Endothelial cell of umbilical vein (primary cell): ENCODE measurements at regions not wholly inside any gene's neighbourhood (a gene's known extent, or its start where the extent isn't known, plus 50 kb on each side); places are given as distances from the start of the nearest gene placed in this dataset.

Experiments used
- BruUV-seq: library from RNA; stranded (reverse); fragments of 400-500 nt; replicated peaks from 2 replicates; lab custom pipeline; 2021; lab: Mats Ljungman, UMichigan
- CTCF ChIA-PET: fragments of 300-600, 350-600 bp; sonication (Branson Sonifier 250); formaldehyde crosslinking; loops from one replicate; lab custom pipeline; 2021; ENCODE audit warnings: antibody characterized with exemption, inconsistent platforms; lab: Charles Lee
- POLR2A ChIA-PET: fragments of 300-600, 350-600 bp; sonication (Branson Sonifier 250); formaldehyde crosslinking; loops from one replicate; lab custom pipeline; 2021; ENCODE audit warnings: antibody characterized with exemption, inconsistent platforms; lab: Charles Lee
- DNase-seq: peaks from one replicate; pipeline ENCODE4 v3.0.0-alpha.2; 2011; ENCODE audit warnings: low read depth, low spot score
- FAIRE-seq: peaks from 2 replicates; lab custom pipeline; 2011; peaks lifted over from hg19 to GRCh38; lab: Jason Lieb, UNC
- H2AFZ ChIP-seq: 2 replicates; pipeline ENCODE4 v1.6.0; 2012; ENCODE audit warnings: low read depth, low read length, control low read depth, inconsistent platforms
- H3K27ac ChIP-seq: 2 replicates; pipeline ENCODE4 v1.5.1; 2011; ENCODE audit warnings: low read depth, mild to moderate bottlenecking, control low read depth, low read length, moderate library complexity; ENCODE audit not compliant: insufficient read depth
- H3K27me3 ChIP-seq, 2 experiments: 2 replicates each; pipeline versions ENCODE4 v1.6.0 to v1.6.1; 2011; ENCODE audit warnings: low read length in 2 of 2, mixed read lengths in 1 of 2; ENCODE audit not compliant: control insufficient read depth in 2 of 2, insufficient read depth in 2 of 2
- H3K36me3 ChIP-seq, 2 experiments: 2 replicates in 1 of 2; 3 replicates in 1 of 2; pipeline ENCODE4 v1.5.1; 2011; ENCODE audit warnings: low read length in 2 of 2, mild to moderate bottlenecking in 1 of 2, moderate library complexity in 1 of 2; ENCODE audit not compliant: control insufficient read depth in 2 of 2, insufficient read depth in 2 of 2; ENCODE audit errors: extremely low read depth in 1 of 2
- H3K4me1 ChIP-seq: 3 replicates; pipeline ENCODE4 v1.5.1; 2011; ENCODE audit warnings: mild to moderate bottlenecking, low read length; ENCODE audit not compliant: control insufficient read depth, insufficient read depth; ENCODE audit errors: extremely low read depth
- H3K4me2 ChIP-seq: 2 replicates; pipeline ENCODE4 v1.6.1; 2011; ENCODE audit warnings: low read length, control low read depth, mixed read lengths; ENCODE audit not compliant: insufficient read depth
- H3K4me3 ChIP-seq, 3 experiments: fragments of 200-600 bp in 1 of 3; sonication (generic), shearing (Covaris generic) in 1 of 3; replicated peaks in 1 of 3; 2 replicates each; pipeline ENCODE4 v1.5.1; 2011 to 2016; ENCODE audit warnings: control low read depth in 3 of 3, low read length in 3 of 3, mild to moderate bottlenecking in 2 of 3, inconsistent platforms in 1 of 3, low read depth in 1 of 3, moderate library complexity in 1 of 3; ENCODE audit not compliant: insufficient read depth in 1 of 3
- H3K79me2 ChIP-seq: 2 replicates; pipeline ENCODE4 v1.6.0; 2012; ENCODE audit warnings: low read length, inconsistent platforms; ENCODE audit not compliant: control insufficient read depth, insufficient read depth
- H3K9ac ChIP-seq: replicated peaks from 2 replicates; pipeline ENCODE3; 2011; ENCODE audit warnings: low read length, control low read depth; ENCODE audit not compliant: insufficient read depth; ENCODE audit errors: extremely low read depth
- H3K9me1 ChIP-seq: replicated peaks from 3 replicates; pipeline ENCODE4 v1.6.0; 2011; ENCODE audit warnings: mild to moderate bottlenecking, low read length; ENCODE audit not compliant: control insufficient read depth, insufficient read depth; ENCODE audit errors: extremely low read depth
- H3K9me3 ChIP-seq: replicated peaks from 2 replicates; pipeline ENCODE4 v1.5.1; 2012; ENCODE audit warnings: low read length, inconsistent platforms; ENCODE audit not compliant: control insufficient read depth, insufficient read depth
- H4K20me1 ChIP-seq: replicated peaks from 2 replicates; pipeline ENCODE3; 2011; ENCODE audit warnings: mild to moderate bottlenecking, low read length; ENCODE audit not compliant: control insufficient read depth, insufficient read depth; ENCODE audit errors: extremely low read depth
- EZH2 ChIP-seq: IDR thresholded peaks from 2 replicates; pipeline ENCODE4 v1.6.1; 2012; ENCODE audit warnings: borderline replicate concordance, low read depth, mild to moderate bottlenecking, moderate library complexity, low read length, inconsistent platforms; ENCODE audit not compliant: severe bottlenecking
- FOS ChIP-seq: IDR thresholded peaks from 2 replicates; pipeline ENCODE4 v1.6.1; 2011; ENCODE audit warnings: mild to moderate bottlenecking, low read length, moderate library complexity, borderline replicate concordance; ENCODE audit not compliant: insufficient read depth
- GATA2 ChIP-seq: IDR thresholded peaks from 2 replicates; pipeline ENCODE4 v1.7.0; 2011; ENCODE audit warnings: low read depth, mild to moderate bottlenecking, moderate library complexity, mixed read lengths, low read length; ENCODE audit not compliant: insufficient read length, insufficient read depth
- JUN ChIP-seq: IDR thresholded peaks from 2 replicates; pipeline ENCODE4 v1.6.1; 2011; ENCODE audit warnings: borderline replicate concordance, low read depth; ENCODE audit not compliant: insufficient read length, insufficient read depth
- MYC ChIP-seq: IDR thresholded peaks from one replicate; pipeline ENCODE4 v1.6.1; 2011; ENCODE audit warnings: mild to moderate bottlenecking, low read depth, low read length
- POLR2A ChIP-seq: IDR thresholded peaks from 2 replicates; pipeline ENCODE4 v1.6.1; 2012; ENCODE audit warnings: low read depth, mild to moderate bottlenecking, control low read depth, low read length
- POLR2AphosphoS5 ChIP-seq: IDR thresholded peaks from 2 replicates; pipeline ENCODE4 v1.6.1; 2012; ENCODE audit warnings: low read depth, mild to moderate bottlenecking, control low read depth, low read length, moderate library complexity; ENCODE audit not compliant: insufficient read depth
- dilution Hi-C: fragments of 300-500 bp; cut with MboI; formaldehyde crosslinking; loops from one replicate; pipeline ENCODE4 v1.15.0; 2019; ENCODE audit warnings: low sequenced_read_pairs; ENCODE audit not compliant: extremely low pct_ligation_motif_present
- intact Hi-C: fragments of 100-400 bp; cut with micrococcal nuclease; formaldehyde crosslinking; loops from one replicate; pipeline ENCODE4 v1.10.0; 2022
- TF ChIP-seq, protein P1 (sequence below), 2 donors: IDR thresholded peaks; 1 replicate in 1 of 2; 2 replicates in 1 of 2; pipeline ENCODE4 v1.5.1; 2011; ENCODE audit warnings: low read length in 2 of 2, mild to moderate bottlenecking in 2 of 2, moderate library complexity in 2 of 2, control low read depth in 1 of 2, inconsistent platforms in 1 of 2, low read depth in 1 of 2; ENCODE audit not compliant: insufficient read depth in 1 of 2; ENCODE audit errors: extremely low read depth in 1 of 2
- TF ChIP-seq, protein P2 (sequence below): IDR thresholded peaks from 2 replicates; pipeline ENCODE4 v1.6.1; 2011; ENCODE audit not compliant: insufficient read depth, insufficient read length

DNA sequence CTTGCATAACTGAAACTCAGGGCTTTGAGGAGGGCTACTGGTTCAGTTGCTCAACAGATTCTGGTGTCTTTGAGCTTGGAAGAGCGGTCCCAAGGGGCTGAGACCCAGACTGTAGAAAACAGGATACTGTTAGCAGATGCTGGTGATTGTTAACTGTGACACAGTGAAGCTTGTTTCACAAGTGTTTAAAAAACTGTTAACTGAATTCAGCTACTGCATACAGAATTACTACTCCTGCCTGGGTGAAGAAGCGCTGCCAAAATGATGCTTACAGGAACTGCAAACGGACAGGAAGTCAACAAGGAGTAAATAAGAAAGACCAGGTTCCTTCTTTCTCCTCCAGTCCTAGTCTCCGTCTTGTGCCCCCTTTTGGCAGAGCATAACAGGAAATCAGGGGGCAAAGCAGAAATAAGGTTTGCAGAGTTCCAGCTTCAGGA, 195.3 kb upstream of the USP25 start:
- H3K4me2 ChIP-seq = no peak overlapping the region
- POLR2A ChIA-PET = no interaction called here
- no peak for FAIRE-seq
- TF ChIP-seq MYC (no peak), POLR2AphosphoS5 (no peak)
- H2AFZ ChIP-seq = no peak overlapping the region
- no peaks in the 10 kb centered on the region for H3K4me1 ChIP-seq
- no peak overlapping the region for H3K4me3 ChIP-seq
- no peak for DNase-seq
- no peak overlapping the region for H3K27ac ChIP-seq
- CTCF ChIA-PET = interaction anchor here (0.6 to 1.7 kb wide), 2 partner anchors 13 to 88 kb away, joined by 3 to 5 read pairs; no protein-coding TSS in a partner anchor
- intact Hi-C loops (no loop called here), dilution Hi-C loops (no loop called here)
- H3K9me3 ChIP-seq = no peaks in the 10 kb centered on the region
- H3K79me2 ChIP-seq = no peaks in the 10 kb centered on the region
- BruUV-seq = no TSS peak
- no peaks in the 10 kb centered on the region for H3K9me1 ChIP-seq
- no peak overlapping the region for H3K9ac ChIP-seq
- H4K20me1 ChIP-seq = no peaks in the 10 kb centered on the region
- H3K27me3 ChIP-seq = peaks cover 4 to 7% of the 10 kb centered on the region in 2 experiments
- no peaks in the 10 kb centered on the region for H3K36me3 ChIP-seq

DNA sequence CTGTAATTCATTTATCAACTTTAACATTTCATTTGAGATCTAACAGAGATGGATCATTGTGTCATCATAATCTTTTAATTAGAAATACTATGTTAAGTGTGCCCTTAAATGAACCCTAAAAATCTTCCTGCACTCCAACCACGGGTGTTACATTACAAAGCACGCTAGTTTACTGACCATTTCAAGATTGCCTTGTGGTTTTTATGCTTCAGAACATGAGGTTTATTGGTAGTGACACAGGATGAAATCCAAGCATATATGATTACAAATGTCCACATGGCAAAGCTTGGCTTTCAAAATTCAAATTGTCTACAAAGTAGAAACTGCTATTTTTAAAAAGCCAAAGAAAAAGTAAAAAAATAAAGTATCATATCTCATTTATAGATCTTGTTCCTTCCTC, 190.4 kb upstream of the USP25 start:
- no peaks in the 10 kb centered on the region for H3K36me3 ChIP-seq
- H3K27me3 ChIP-seq = peaks cover 3 to 7% of the 10 kb centered on the region in 2 experiments
- DNase-seq = no peak
- TF ChIP-seq FOS = no peak
- no peak for TF ChIP-seq JUN
- TF ChIP-seq, protein P1, sequence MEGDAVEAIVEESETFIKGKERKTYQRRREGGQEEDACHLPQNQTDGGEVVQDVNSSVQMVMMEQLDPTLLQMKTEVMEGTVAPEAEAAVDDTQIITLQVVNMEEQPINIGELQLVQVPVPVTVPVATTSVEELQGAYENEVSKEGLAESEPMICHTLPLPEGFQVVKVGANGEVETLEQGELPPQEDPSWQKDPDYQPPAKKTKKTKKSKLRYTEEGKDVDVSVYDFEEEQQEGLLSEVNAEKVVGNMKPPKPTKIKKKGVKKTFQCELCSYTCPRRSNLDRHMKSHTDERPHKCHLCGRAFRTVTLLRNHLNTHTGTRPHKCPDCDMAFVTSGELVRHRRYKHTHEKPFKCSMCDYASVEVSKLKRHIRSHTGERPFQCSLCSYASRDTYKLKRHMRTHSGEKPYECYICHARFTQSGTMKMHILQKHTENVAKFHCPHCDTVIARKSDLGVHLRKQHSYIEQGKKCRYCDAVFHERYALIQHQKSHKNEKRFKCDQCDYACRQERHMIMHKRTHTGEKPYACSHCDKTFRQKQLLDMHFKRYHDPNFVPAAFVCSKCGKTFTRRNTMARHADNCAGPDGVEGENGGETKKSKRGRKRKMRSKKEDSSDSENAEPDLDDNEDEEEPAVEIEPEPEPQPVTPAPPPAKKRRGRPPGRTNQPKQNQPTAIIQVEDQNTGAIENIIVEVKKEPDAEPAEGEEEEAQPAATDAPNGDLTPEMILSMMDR (IDR thresholded peaks at IDR 0.05; ENCODE audit: extremely low read depth in 1 of 2, insufficient read depth in 1 of 2, low read depth in 1 of 2, low read length in 2 of 2) = no peak
- no peak for TF ChIP-seq EZH2
- TF ChIP-seq POLR2A = no peak
- TF ChIP-seq, protein P2, sequence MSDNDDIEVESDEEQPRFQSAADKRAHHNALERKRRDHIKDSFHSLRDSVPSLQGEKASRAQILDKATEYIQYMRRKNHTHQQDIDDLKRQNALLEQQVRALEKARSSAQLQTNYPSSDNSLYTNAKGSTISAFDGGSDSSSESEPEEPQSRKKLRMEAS = no peak
- TF ChIP-seq POLR2AphosphoS5 = no peak
- no peak for TF ChIP-seq GATA2
- TF ChIP-seq MYC = no peak
- H2AFZ ChIP-seq = no peak overlapping the region
- no peak overlapping the region for H3K27ac ChIP-seq
- no peaks in the 10 kb centered on the region for H3K4me1 ChIP-seq
- no peak overlapping the region for H3K4me3 ChIP-seq
- dilution Hi-C loops = no loop called here
- no peaks in the 10 kb centered on the region for H4K20me1 ChIP-seq
- no peaks in the 10 kb centered on the region for H3K9me3 ChIP-seq
- no peak overlapping the region for H3K9ac ChIP-seq
- FAIRE-seq = no peak
- POLR2A ChIA-PET = no interaction called here
- H3K9me1 ChIP-seq = no peaks in the 10 kb centered on the region
- H3K79me2 ChIP-seq = no peaks in the 10 kb centered on the region
- H3K4me2 ChIP-seq = no peak overlapping the region
- intact Hi-C loops = no loop called here
- no TSS peak for BruUV-seq
- CTCF ChIA-PET = interaction anchor here (1.6 to 2.1 kb wide), 2 partner anchors 14 to 17 kb away, joined by 4 to 13 read pairs; no protein-coding TSS in a partner anchor
